ENCODE measurements at regions not wholly inside any gene's neighbourhood (a gene's known extent, or its start where the extent isn't known, plus 50 kb on each side); places are given as distances from the start of the nearest gene placed in this dataset.

DNA sequence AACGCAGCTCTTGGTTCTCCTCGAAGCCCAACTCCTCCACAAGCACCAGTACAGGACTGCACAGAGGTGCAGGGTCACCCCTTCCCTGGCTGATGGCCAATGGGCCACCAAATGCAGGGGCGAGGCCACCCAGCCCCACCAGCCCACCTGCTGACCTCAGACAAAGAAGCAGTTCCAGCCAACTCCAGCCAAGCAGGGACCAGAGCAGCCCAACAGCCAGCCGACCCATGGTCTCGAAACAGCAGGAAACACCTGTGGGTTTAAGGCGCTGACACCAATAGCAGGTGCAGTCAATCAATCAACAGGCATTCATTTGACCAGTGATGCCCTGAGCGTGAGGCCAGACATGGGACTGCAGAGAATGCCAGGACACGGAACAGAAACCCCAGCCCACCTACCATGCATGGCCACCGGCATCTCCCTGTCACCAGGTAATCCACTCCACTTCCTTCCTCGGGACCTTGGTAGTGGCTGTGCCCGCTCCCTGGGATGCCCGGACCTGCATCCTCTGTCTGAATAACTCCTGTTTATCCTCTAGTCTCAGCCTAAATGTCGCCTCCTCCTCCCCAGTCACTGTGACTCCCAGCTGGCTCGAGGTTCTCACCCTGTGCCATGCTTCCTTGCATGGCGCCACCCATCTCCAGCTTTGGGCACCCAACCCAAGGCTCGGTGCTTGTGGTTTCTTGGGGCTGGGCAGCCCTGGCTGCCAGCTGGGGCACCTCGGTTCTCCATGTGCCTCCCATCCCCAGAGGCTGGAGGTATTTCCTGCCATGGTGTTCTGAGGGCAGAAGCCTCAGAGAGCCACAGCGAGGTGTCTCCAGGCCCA, 1475.4 kb downstream of the BRD1 start:
- TF ChIP-seq, protein P1, sequence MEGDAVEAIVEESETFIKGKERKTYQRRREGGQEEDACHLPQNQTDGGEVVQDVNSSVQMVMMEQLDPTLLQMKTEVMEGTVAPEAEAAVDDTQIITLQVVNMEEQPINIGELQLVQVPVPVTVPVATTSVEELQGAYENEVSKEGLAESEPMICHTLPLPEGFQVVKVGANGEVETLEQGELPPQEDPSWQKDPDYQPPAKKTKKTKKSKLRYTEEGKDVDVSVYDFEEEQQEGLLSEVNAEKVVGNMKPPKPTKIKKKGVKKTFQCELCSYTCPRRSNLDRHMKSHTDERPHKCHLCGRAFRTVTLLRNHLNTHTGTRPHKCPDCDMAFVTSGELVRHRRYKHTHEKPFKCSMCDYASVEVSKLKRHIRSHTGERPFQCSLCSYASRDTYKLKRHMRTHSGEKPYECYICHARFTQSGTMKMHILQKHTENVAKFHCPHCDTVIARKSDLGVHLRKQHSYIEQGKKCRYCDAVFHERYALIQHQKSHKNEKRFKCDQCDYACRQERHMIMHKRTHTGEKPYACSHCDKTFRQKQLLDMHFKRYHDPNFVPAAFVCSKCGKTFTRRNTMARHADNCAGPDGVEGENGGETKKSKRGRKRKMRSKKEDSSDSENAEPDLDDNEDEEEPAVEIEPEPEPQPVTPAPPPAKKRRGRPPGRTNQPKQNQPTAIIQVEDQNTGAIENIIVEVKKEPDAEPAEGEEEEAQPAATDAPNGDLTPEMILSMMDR (IDR thresholded peaks at IDR 0.05 in 8 of 11, conservative IDR thresholded peaks at IDR 0.05 in 3 of 11) = no peak
- TF ChIP-seq POLR2A (IDR thresholded peaks at IDR 0.05) (no peak), POLR2AphosphoS5 (IDR thresholded peaks at IDR 0.05) (no peak)
- Histone ChIP-seq H3K4me3 (no peak overlapping the region), H3K27me3 (replicated peaks in 1 of 7) (peaks cover 0 to 49% (median 0%) of the 10 kb centered on the region in 7 donors), H3K36me3 (no peaks in the 10 kb centered on the region), H3K27ac (no peak overlapping the region), H3K4me1 (no peaks in the 10 kb centered on the region), H3K9me3 (no peaks in the 10 kb centered on the region)
- DNase-seq = peak; percentile 57
- WGBS, 5 donors = 70 to 81% (median 71%) methylated on average over 18 of the region's 18 CpGs
- intact Hi-C loops (cut with DNase I; ENCODE audit: low total_unique reads) = no loop called here

DNA sequence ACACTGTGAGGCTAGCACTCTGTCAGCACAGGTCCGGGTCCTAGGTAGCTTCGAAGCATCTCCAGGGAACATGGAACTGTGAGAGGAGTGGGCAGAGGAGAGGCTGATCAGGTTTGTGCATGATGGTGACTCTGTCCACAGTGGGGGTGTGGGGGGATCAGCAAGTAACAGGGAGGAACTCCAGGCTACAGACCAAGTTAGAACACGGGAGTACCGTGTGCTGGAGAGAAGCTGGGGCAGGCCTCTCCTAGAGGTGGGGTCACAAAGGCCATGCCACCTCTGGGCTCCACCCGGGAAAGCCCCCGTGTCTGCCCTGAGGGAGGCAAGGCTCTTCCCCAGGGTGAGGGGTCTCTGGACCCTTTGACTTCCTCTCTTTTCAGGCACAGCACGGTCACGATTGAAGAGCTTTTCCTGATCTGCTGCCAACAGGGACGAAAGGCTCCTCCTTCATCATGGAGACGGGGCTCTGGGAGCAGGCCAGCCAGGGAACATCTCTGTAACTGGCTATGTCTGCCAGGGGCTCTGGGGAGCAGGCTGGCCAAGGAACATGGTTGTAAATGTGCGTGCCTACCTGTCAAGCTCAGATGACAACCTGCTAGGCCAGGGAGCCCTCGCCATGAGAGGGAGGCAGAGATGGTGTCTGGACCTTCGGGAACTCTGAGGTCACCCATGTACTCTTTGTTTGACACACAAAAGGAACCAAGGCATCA, 1476.1 kb downstream of the BRD1 start:
- Histone ChIP-seq H3K9me3 (no peaks in the 10 kb centered on the region), H3K4me1 (no peaks in the 10 kb centered on the region), H3K27me3 (replicated peaks in 1 of 7) (peaks cover 0 to 41% (median 0%) of the 10 kb centered on the region in 7 donors), H3K27ac (no peak overlapping the region), H3K36me3 (no peaks in the 10 kb centered on the region), H3K4me3 (no peak overlapping the region)
- TF ChIP-seq POLR2AphosphoS5 (IDR thresholded peaks at IDR 0.05) (no peak), POLR2A (IDR thresholded peaks at IDR 0.05) (no peak)
- TF ChIP-seq, protein P1 (IDR thresholded peaks at IDR 0.05 in 8 of 11, conservative IDR thresholded peaks at IDR 0.05 in 3 of 11) = no peak
- 65 to 73% (median 70%) methylated on average over 12 to 13 of the region's 13 CpGs for WGBS, 5 donors
- peak; percentile 38 for DNase-seq
- intact Hi-C loops (cut with DNase I; ENCODE audit: low total_unique reads) = no loop called here

DNA sequence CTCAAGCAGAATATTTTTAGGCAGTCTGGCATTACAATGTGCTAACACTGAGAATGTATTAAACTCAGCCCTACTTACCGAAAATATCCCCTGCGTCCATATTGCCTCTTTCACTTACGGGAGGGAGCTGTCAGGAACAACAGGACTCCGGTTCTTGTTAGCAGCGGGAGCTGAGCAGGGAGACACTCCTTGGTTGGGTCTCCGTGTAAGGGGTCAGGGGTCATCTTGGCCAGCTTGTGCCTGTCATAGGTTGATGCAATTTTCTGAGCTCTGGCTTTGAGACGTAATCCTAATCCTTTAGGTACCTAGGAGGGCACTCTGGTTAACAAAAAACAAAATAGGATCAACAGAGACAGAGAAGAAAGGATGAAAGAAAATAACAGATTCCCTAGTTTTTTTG, 1477.2 kb downstream of the BRD1 start:
- H3K27me3 ChIP-seq (replicated peaks in 1 of 7) = peaks cover 0 to 39% (median 0%) of the 10 kb centered on the region in 7 donors
- H3K36me3 ChIP-seq = no peaks in the 10 kb centered on the region
- WGBS, 5 donors = 61 to 75% (median 65%) methylated on average over 7 of the region's 7 CpGs
- no peaks in the 10 kb centered on the region for H3K4me1 ChIP-seq
- TF ChIP-seq, protein P1 (IDR thresholded peaks at IDR 0.05 in 8 of 11, conservative IDR thresholded peaks at IDR 0.05 in 3 of 11) = no peak
- TF ChIP-seq POLR2AphosphoS5 (IDR thresholded peaks at IDR 0.05) = no peak
- no peak for TF ChIP-seq POLR2A (IDR thresholded peaks at IDR 0.05)
- no peak overlapping the region for H3K4me3 ChIP-seq
- intact Hi-C loops (cut with DNase I; ENCODE audit: low total_unique reads) = no loop called here
- no peak for DNase-seq
- no peaks in the 10 kb centered on the region for H3K9me3 ChIP-seq
- no peak overlapping the region for H3K27ac ChIP-seq

DNA sequence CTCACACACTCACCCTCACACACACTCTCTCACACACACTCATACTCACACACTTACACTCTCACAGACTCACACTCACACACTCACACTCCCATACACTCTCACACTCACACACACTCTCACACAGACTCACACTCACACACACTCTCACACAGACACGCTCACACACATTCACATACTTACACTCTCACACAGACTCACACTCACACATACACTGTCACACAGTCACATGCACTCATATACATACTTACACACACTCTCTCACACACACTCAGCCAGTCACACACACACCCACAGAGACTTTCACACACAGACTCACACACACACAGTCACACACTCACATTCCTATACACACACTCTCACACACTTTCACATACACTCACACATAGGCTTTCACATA, 1478.8 kb downstream of the BRD1 start:
- Histone ChIP-seq H3K4me1 (no peaks in the 10 kb centered on the region), H3K27ac (no peak overlapping the region), H3K36me3 (no peaks in the 10 kb centered on the region), H3K9me3 (no peaks in the 10 kb centered on the region), H3K4me3 (no peak overlapping the region), H3K27me3 (replicated peaks in 1 of 7) (peaks cover 0 to 44% (median 0%) of the 10 kb centered on the region in 7 donors)
- DNase-seq = no peak
- TF ChIP-seq, protein P1 (IDR thresholded peaks at IDR 0.05 in 8 of 11, conservative IDR thresholded peaks at IDR 0.05 in 3 of 11) = no peak
- TF ChIP-seq POLR2AphosphoS5 (IDR thresholded peaks at IDR 0.05) (no peak), POLR2A (IDR thresholded peaks at IDR 0.05) (no peak)
- intact Hi-C loops (cut with DNase I; ENCODE audit: low total_unique reads) = no loop called here
- 71 to 100% (median 88%) methylated on average over 1 of the region's 1 CpG for WGBS, 5 donors

All from spleen (tissue), 11 donors.